HG03571 (cell line): ENCODE measurements at regions not wholly inside any gene's neighbourhood (a gene's known extent, or its start where the extent isn't known, plus 50 kb on each side); places are given as distances from the start of the nearest gene placed in this dataset.
"Not testable (repeated sequence)": the region's sequence is repeated elsewhere in the genome, so short reads cannot be mapped to it uniquely, and the experiment has no call there.

ENCODE experiments used
- ATAC-seq: cut with Tn5 transposase; IDR thresholded peaks from one replicate; pipeline ENCODE4 v1.9.1; 2021; ENCODE audit not compliant: unreplicated experiment

- no peak for ATAC-seq
These were observed 106.3 kb upstream of the FOXA2 start for GRCh38 chr20:22690616-22691179.

DNA sequence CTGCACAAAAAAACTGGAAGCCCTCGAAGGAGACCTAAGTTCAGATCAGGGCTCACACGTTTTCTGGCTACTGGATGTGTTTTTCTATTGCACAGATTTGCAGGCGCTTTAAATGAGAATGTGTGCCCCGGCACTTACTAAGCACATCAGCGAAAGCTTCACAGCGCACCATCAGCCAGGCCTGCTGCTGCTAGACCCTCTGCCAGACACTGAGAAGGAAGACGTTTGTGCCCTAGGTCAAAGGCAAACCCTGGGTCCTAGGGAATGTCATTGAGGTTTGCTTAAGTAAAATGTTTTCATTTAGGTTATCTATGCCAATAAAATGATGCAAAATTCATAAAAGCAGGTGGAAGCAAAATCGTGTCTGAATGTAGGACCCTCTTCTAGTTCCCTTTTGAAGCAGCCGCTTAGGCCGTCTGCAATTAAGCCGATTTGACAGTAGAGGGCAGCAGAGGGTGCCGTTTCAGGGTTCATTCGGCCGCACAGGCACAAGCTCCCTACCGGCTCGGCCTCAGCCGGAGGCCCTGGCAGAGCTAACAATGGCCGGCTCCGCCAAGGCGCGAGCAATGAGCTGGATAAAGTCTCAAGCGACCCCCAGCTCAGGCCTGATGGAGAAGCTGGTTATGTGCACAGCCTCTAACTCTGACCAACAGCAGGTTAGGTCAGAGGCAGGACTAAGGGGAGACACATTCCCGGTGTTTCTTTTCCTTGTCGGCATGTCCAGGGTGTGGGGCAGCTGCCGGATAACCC lies 107.2 kb upstream of the FOXA2 start:
- ATAC-seq = peak; percentile 73

GRCh38 chr20:22692119-22692475 lies 107.7 kb upstream of the FOXA2 start:
- no peak for ATAC-seq

- ATAC-seq = not testable (repeated sequence)
These were observed 108.2 kb upstream of the FOXA2 start for GRCh38 chr20:22692620-22693019.

GRCh38 chr20:22696759-22697158 lies 112.4 kb upstream of the FOXA2 start:
- ATAC-seq = no peak

DNA sequence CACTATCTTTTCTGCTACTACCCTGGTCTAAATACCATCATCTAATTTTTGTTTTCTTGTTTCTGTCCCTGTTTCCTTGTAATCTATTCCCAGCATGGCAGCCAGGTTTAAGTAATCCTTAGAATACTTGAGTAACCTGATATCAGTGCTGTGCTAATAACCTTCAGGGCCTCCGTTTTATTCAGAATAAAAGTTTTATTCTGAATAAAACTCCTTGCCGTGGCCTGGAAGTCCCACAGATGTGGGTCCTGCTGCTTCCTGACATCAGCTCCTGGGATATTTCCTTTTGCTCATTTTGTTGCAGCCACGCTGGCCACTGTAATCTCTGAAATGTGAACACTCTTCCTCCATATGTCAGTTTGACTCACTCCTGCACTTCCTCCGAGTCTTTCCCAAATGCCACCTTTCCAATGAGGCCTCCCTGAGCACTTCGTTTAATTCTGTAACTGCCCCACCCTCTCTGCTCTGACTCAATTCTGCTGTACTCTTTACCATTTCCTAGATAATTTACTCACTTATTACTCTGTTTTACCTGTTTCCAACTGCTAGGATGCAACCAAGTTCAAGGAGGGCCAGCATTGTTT lies 114.0 kb upstream of the FOXA2 start:
- no peak for ATAC-seq

DNA sequence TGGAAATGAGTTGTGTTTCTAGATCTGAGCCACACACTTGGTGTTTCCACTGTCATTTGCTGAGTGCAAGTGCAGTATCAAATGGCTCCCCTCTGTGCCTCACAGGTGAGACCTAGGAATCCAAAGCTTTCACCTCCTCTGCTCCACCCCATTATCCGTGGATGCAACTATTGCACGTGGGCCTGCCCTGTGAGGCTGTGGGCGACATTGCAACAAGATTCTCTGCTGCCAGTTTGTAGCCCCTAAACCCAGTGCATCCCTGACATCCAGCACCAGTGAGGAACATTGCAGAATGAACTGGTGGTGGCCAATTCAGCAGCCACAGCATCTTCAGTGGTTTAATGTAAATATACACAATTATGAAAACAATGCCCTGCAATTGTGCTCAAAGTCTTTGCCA lies 115.0 kb upstream of the FOXA2 start:
- ATAC-seq = no peak

DNA sequence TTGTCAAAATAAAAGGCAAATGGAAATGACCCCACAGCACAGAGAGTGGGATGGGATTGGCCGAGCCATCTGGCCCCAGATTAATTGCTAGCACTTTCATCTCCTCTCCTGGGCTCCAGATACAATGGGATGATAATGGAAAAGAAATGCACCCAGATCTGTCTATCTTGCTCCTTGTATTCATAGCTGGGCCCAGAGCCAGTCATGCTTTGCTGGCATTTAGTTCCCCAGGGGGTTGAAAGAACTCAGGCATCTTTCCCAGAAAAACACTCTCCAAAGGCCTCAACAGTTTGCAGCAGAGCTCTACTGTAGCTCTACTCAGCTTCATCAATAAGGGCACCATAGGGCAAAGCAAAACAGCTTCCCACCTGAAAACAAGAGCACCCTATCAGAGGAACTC lies 116.0 kb upstream of the FOXA2 start:
- ATAC-seq = no peak

DNA sequence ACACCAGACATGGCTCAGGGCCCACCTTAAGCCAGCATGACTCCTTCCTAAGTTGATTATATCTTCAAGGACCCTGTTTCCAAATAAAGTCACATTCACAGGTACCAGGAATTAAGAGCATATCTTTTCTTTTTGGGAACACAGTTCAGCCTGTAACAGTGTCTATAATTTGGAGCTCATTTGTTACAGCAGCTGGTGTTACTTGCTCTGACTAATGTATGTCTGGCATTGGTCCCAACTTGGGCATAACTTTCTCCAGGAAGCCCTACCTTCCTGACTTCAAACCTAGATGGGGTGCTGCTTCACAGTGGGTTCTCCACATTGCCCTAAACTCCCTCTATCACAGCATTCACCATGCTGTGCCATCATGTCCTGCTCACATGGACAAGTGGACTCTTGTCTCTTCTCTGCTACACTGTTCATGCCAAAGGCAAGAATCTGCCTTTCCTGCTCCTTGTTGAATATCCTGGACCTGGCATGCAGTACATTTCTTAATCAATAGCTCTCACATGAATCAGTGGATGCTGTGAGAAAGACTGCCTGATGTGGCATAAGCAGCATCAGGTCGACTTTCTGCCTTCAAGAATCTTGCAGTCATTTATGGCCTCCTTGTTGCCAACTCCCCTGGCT lies 117.4 kb upstream of the FOXA2 start:
- no peak for ATAC-seq

DNA sequence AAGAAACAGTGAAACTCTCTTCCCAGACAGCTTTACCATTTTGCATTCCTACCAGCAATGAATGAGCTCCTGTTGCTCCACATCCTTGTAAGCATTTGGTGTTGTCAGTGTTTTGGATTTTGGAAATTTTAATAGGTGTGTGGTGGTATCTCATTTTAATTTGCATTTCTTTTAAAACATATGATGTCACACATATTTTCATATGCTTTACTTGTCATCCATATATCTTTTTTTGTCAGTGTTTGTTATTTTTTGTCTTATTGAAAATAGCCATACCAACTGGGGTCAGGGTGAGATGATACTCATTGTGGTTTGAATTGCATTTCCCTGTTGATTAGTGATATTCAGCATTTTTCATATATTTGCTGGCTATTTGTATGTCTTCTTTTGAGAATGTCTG lies 119.5 kb upstream of the FOXA2 start:
- no peak for ATAC-seq

DNA sequence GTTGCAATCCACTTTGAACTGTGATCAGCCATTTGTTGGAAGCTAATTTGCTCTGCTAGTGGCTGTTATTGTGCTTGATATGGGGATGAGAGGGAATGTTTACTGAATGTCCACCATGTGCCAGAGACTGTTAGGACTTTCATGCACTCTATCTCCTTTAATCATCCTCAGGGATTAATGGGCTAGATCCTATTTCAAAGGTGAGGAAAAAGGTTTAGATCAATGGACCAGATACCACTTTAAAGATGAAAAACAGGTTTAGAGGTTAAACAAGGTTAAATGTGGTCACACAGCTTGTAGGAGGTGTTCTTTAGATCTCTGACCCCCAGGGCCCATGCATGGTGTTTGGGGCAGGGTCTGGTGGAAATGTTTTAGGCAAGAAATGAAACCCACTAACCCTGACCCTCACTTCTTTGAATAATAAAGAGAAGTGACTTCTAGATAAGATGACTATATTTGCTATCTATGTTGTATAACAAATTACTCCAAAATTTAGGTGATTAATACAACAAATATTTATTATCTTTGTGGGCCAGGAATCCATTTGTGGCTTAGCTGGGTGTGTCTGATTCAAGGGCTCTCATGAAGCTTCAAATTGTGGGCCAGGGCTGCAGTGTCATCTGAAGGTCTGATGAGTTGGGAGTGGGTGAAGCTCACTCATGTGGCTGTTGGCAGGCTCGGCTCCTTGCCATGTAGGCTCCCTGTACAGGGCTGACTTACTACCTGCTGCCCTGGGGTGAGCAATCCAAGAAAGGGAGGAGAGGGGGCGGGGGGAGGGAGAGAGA lies 127.8 kb upstream of the FOXA2 start:
- no peak for ATAC-seq

GRCh38 chr20:22716821-22717351 lies 132.5 kb upstream of the FOXA2 start:
- no peak for ATAC-seq

DNA sequence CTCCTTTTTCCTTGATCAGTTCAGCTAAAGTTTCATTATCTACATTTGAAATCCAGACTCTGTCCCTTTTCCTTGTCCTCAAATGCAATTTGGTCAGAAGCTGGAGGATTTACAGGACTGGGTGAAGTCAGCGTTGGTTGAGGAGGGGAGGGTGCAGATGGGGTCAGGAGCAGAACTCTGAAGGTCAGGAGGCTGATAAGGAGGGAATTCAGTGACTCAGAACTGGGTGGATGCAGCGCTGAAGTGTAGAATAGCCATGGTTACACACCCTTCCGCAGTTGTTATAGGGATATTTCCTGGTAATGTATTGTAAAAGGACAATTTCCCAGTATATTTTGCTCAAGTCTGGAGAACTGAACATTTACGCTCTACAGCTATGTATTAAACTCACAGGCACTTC lies 133.1 kb upstream of the FOXA2 start:
- no peak for ATAC-seq

DNA sequence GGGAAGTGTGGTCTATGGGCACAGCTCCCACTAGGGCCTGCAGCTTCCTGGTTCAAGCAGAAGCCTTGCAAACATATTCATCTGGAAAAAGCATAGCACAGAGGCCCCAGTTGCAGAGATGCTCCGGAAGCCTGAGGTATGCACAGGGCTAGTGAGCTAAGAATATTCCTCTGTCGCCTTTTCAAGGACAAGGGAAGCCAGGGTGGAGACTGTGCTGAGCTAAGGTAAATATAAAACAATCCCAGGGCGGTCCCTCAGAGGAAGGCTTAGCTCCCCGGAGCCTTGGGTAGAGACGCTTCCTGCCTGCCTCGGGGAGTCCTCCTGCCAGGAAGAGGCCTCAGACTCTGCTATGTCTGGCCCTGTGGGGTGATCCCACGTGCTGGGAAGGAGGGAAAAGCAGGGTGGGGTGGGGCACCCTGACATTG lies 134.8 kb upstream of the FOXA2 start:
- ATAC-seq = no peak

- ATAC-seq = no peak
These were observed 135.8 kb upstream of the FOXA2 start for GRCh38 chr20:22720206-22720605.

- no peak for ATAC-seq
These were observed 138.4 kb upstream of the FOXA2 start for GRCh38 chr20:22722811-22723210.

DNA sequence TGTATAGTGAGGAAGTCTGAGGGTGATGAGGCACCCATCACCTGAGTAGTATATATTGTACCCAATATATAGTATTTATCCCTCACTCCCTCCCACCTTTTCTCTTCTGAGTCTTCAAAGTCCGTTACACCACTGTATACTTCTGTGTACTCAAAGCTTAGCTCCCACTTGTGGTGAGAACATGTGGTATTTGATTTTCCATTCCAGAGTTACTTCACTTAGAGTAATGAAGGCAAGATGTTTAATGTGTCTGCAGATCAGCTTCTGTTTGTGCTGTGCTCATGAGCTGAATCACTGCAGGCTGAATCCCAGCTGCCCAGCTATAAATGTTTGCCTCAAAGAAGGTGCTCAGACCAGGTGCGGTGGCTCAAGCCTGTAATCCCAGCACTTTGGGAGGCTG lies 139.3 kb upstream of the FOXA2 start:
- no peak for ATAC-seq

DNA sequence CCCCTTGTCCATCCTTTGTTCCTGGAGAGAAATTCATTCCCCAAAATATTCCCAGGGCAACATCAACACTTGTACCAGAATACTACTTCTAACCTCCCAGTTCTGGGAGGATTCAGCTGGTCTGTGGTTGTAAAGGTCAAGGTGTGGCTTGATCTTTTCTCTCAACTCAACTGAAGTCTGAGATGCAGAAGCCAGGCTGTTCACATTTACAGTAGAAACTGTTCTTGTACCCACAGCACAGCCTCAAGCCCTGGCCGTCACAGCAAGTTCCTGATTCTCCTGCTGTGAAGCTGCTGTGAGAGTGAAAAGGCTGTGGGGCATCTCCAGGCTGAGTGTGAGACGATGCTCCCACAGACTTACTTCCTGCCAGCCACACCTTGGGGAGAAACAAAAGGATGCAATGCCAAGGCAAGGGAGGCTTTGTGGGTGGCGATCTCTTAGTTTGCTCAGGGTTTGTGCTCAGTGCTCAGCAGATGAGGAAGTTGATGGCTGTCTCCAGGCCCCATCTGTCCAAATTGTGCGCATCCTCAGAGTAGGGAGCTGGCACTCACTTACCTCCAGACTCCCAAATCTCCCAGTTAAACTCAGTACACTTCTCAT lies 143.9 kb upstream of the FOXA2 start:
- no peak for ATAC-seq

- no peak for ATAC-seq
These were observed 144.8 kb upstream of the FOXA2 start for GRCh38 chr20:22729180-22729579.

DNA sequence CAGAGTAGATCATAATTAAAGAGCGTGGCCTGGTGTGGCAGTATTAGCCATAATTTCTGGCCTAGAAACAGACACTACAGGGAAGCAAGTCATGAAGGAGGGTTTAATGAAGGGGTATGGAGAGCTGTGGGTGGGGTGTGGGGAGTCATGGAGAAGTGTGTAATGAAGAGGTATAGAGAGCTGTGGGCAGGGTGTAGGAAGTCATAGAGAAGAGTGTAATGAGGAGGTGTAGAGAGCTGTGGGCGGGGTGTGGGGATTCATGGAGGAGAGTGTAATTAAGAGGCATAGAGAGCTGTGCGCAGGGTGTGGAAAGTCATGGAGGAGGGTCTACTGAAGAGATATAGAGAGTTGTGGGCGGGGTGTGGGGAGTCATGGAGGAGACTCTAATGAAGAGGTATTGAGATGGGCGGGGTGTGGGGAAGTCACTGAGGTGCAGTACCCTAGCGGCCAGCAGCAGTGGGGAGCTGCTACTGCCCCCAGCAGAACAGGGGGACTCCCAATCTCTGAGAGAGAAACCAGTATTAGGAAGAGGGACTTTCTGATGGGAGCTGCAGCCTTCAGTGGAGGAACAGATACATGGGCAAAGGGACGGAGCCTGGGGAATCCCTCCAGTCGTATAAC lies 145.4 kb upstream of the FOXA2 start:
- ATAC-seq = no peak
